Esophagus mucosa (tissue), 1 donor: ENCODE measurements at regions not wholly inside any gene's neighbourhood (a gene's known extent, or its start where the extent isn't known, plus 50 kb on each side); places are given as distances from the start of the nearest gene placed in this dataset.
"Not testable (repeated sequence)": the region's sequence is repeated elsewhere in the genome, so short reads cannot be mapped to it uniquely, and the experiment has no call there.

ENCODE experiments used
- ATAC-seq: fragments of 200-7000 bp; cut with Tn5 transposase; one replicate; pipeline ENCODE4 v1.9.1; 2020
- donor health status: DM: yes; HTN: yes; CAD: no.

GRCh38 chr12:91654087-91654486 is 471.5 kb upstream of the DCN start:
- no peak for ATAC-seq

DNA sequence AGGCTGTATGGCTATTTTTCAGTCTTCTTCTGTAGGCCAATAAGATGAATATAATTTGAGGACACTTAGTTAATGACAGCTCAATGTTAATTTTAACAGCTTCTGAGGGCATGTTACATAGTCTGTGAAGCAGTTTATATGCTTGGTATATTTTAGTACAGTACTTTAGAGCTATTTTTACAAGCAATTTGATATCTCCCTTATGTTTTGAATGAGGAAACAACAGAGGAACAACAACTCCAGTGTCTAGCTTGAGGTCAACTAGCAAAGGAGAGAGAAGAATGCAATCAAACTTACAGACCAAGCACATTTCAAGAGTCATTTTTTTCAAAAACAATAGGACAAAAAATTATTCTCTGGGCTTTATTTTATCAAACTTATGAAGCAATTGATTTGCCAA is 469.1 kb upstream of the DCN start:
- ATAC-seq: no peak

- ATAC-seq: no peak
Measured at GRCh38 chr12:91643763-91644162, 461.1 kb upstream of the DCN start.

DNA sequence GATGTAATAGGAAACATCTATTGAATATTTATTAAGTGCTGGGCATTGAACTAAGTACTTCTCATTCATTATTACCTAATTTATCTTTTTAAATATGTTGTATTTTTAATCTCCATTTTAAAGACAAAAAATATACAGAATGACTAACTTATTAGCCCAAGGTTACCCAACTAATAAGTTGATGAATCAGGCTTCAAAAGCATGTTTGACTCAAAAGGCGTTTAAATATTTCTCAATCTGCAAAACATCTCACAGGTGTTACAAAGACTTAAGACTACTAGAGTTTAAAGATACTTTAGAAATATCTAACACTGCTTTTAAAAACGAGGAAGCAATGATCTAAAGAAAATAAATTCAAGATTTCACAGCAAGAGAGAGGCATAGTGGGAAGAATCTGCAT is 457.4 kb upstream of the DCN start:
- ATAC-seq: no peak

GRCh38 chr12:91639327-91639726 is 456.7 kb upstream of the DCN start:
- no peak for ATAC-seq

GRCh38 chr12:91637789-91638624 is 455.4 kb upstream of the DCN start:
- ATAC-seq: no peak

DNA sequence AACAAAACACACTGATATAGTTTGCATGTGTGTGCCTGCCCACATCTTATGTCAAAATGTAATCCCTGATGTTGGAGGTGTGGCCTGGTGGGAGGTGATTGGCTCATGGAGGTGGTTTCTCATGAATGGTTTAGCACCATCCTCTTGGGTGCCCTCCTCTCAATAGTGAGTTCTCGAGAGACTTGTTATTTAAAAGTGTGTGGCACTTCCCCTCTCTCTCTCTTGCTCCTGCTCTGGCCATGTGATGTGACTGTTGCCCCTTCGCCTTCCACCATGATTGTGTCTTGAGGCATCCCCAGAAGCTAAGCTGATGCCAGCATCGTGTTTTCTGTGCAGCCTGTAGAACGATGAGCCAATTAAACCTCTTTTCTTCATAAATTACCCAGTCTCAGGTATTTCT is 454.1 kb upstream of the DCN start:
- no peak for ATAC-seq

DNA sequence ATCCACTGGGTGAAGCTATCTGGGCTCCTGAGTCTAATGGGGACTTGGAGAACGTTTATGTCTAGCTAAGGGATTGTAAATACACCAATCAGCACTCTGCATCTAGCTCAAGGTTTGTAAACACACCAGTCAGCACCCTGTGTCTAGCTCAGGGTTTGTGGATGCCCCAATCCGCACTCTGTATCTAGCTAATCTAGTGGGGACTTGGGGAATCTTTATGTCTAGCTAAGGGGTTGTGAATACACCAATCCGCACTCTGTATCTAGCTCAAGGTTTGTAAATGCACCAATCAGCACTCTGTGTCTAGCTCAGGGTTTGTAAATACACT is 451.7 kb upstream of the DCN start:
- not testable (repeated sequence) for ATAC-seq

- ATAC-seq: no peak
Measured at GRCh38 chr12:91633734-91634357, 451.2 kb upstream of the DCN start.

- ATAC-seq: no peak
Measured at GRCh38 chr12:91633206-91633605, 450.6 kb upstream of the DCN start.

DNA sequence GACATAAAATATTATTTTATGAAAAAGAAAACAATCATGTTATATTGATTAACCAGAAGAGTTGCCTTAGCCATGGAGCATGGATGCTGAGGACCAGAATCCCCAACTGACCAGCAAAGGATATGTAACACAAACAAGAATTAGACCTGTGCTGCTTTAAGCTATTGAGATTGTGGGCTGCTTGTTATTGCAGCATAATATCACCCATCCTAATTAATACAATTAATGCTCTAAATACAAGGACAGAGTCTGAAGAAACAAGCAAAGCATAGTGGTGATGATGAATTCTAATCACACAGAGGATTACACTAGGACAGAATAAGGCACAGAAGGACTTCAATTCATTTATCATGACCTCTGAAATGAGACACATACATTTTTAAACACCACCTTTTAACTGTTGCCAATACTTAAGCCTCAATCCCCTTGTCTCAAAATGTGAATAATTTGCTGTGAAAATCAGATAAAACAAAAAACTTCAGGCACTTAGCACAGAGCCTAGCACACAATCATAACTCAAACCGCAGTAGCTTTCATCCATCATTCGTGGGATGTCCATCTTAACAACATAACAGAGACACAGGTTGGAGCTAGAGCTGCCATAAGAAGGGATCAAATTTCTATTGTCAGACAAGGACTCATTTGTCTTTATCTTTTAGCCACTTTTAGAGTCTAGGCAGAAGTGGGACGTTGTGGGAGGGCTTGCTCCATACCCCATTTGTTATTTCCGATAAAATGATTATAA is 449.6 kb upstream of the DCN start:
- ATAC-seq: no peak

GRCh38 chr12:91630596-91631293 is 448.1 kb upstream of the DCN start:
- no peak for ATAC-seq

DNA sequence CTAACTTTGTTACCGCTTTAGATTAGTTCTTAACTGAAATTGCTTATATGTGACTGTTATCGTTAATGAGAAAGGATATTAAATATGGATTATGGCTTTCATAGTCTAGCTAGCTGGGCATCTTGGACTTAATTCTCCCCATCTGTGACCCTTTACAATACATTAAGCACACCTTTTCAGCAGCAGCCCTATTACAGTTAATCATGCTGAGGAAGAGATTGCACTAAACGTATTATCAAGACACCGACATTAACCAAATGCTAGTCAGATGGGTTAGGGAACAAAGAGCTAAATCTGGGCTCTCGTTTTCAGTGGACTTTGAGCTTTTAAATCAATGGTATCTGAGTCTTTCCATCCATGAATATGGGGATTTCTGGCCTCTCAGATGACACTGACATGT is 447.5 kb upstream of the DCN start:
- no peak for ATAC-seq

GRCh38 chr12:91629440-91629839 is 446.8 kb upstream of the DCN start:
- no peak for ATAC-seq

DNA sequence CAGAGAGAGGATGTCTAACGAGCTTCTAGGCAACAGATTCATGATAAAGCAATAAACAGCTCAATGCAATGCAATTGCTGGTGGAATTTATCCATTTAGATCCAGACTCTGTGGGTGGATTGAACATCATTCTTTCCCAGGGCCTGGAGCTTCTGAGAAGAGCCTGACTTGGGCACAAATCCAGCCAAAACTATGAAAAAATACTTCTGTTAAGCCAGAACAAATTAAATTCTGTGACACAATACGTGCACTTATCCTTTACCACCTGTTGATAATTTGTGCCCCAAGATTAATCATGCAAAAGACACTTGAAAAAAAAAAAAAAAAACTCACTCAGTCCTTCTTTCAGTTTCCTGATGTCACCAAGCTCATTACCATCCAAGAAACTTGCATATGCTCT is 446.0 kb upstream of the DCN start:
- ATAC-seq: no peak

DNA sequence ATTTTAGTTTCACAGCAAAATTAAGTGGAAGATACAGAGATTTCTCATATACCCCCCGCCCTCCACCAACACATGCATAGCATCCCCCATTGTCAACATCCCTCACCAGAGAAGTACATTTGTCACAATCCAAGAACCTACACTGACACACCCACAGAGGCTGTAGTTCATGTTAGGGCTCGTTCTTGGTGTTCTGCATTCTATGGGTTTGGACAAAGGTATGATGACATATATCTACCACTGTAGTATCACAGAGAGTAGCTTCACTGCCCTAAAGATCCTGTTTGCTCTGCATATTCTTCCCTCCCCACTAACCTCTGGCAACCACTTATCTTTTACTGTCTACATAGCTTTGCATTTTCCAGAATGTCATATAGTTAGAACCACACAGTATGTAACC is 444.6 kb upstream of the DCN start:
- ATAC-seq: peak; percentile 84

GRCh38 chr12:91622981-91623380 is 440.4 kb upstream of the DCN start:
- ATAC-seq: no peak

GRCh38 chr12:91622037-91622436 is 439.4 kb upstream of the DCN start:
- no peak for ATAC-seq

GRCh38 chr12:91620992-91621391 is 438.4 kb upstream of the DCN start:
- no peak for ATAC-seq

- ATAC-seq: no peak
Measured at GRCh38 chr12:91620422-91620821, 437.8 kb upstream of the DCN start.

GRCh38 chr12:91618281-91618680 is 435.7 kb upstream of the DCN start:
- no peak for ATAC-seq

DNA sequence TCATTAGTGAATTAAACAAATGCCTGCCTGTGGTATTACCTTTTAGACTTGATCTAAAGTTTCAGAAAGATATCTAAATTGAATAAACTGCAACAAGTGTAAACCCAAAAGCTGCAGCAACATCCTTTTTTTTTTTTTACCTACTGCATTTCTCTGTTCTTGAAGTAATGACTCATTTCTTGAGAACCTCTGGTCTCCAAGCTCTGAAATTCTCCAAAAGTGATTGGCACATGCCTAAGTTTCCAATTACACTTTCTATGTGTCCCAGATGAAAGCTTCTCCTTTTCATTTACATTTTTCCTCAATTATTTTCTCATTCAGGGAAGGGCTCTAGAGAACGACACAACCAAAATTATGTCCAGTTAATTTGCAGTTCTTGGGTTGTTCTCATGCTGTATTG is 435.2 kb upstream of the DCN start:
- ATAC-seq: no peak

DNA sequence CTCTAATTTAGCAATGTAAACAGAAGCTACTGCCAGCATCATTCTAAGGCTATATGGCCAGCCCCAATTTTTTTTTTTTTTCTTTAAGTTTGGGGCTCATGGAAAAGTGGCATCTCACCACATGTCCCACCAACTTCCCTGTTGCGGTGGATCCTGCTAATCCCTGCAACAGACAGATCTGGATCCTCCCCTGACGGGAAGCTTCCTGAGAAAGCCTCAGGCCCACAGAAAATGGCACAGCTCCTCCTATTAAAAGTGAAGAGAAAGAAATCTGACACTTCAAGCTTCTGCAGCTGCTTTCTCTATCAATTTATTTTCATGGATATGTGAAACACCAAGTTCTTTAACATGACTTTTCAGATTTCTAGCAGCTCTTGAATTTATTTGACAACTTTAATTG is 433.8 kb upstream of the DCN start:
- ATAC-seq: no peak
